Choroid plexus epithelial cell (primary cell): ENCODE measurements at regions not wholly inside any gene's neighbourhood (a gene's known extent, or its start where the extent isn't known, plus 50 kb on each side); places are given as distances from the start of the nearest gene placed in this dataset.

ENCODE experiments used
- DNase-seq: peaks from one replicate; pipeline ENCODE4 v3.0.0-alpha.2; 2010; ENCODE audit warnings: low read depth
- H3K4me3 ChIP-seq: 2 replicates; pipeline ENCODE4 v1.5.1; 2011; ENCODE audit warnings: low read depth, mild to moderate bottlenecking, control low read depth, low read length, moderate library complexity
- TF ChIP-seq, protein P1 (sequence below): conservative IDR thresholded peaks from 2 replicates; pipeline ENCODE4 v1.5.1; 2011; ENCODE audit warnings: low read depth, mild to moderate bottlenecking, control low read depth, inconsistent platforms, low read length, moderate library complexity

GRCh38 chr5:52728686-52729085 is 59.0 kb upstream of the ITGA1 start:
- DNase-seq, result no peak
- no peak overlapping the region for H3K4me3 ChIP-seq
- TF ChIP-seq, protein P1, sequence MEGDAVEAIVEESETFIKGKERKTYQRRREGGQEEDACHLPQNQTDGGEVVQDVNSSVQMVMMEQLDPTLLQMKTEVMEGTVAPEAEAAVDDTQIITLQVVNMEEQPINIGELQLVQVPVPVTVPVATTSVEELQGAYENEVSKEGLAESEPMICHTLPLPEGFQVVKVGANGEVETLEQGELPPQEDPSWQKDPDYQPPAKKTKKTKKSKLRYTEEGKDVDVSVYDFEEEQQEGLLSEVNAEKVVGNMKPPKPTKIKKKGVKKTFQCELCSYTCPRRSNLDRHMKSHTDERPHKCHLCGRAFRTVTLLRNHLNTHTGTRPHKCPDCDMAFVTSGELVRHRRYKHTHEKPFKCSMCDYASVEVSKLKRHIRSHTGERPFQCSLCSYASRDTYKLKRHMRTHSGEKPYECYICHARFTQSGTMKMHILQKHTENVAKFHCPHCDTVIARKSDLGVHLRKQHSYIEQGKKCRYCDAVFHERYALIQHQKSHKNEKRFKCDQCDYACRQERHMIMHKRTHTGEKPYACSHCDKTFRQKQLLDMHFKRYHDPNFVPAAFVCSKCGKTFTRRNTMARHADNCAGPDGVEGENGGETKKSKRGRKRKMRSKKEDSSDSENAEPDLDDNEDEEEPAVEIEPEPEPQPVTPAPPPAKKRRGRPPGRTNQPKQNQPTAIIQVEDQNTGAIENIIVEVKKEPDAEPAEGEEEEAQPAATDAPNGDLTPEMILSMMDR, result no peak

GRCh38 chr5:52731274-52732027 is 56.3 kb upstream of the ITGA1 start:
- DNase-seq, result no peak
- TF ChIP-seq, protein P1, result no peak

GRCh38 chr5:52734557-52734956 is 53.2 kb upstream of the ITGA1 start:
- TF ChIP-seq, protein P1, result no peak
- no peak overlapping the region for H3K4me3 ChIP-seq

More at GRCh38 chr5:52731274-52732027, 56.3 kb upstream of the ITGA1 start:
- no peak overlapping the region for H3K4me3 ChIP-seq

GRCh38 chr5:52735139-52735538 is 52.6 kb upstream of the ITGA1 start:
- TF ChIP-seq, protein P1, result no peak
- no peak overlapping the region for H3K4me3 ChIP-seq
- no peak for DNase-seq

More at GRCh38 chr5:52734557-52734956, 53.2 kb upstream of the ITGA1 start:
- DNase-seq, result no peak
